ENCODE measurements at regions not wholly inside any gene's neighbourhood (a gene's known extent, or its start where the extent isn't known, plus 50 kb on each side); places are given as distances from the start of the nearest gene placed in this dataset.

DNA sequence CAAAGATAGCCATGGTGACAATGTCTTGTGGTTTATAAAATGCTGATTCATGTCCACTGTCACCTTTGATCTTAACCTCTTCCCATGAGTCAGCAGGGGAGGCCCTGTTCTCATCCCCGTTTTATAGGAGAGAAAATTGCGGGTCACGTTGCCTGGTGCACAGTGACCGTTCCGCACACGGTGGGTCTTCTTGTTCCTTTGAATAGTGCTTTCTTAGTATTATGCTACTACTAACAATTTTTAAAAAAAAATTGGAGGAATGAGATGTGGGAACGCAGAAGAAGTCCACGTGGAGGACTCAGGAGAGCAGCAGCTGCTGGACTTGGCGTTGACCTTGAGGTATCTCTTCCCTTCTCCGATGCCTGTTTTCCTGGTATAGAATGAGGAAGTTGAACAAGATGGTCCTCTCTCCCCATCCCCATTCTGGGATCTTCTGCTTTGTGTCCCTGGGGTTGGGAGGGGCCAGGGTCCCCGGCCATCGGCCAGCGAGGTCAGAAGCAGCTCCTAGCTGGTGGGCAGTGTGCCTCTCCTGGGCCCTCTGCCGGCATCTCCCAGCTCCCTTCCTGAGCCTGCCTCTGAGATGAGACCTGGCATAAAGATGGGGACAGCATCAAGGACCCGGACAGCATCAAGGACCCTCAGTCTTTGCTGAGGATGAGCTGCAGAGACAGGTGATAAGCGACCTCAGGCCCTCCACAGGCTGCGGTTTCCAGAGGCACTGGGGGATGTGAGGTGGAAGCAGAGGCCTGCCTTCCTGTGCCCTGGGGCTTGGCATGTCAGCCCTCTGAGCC lies 143.9 kb downstream of the C9orf50 start:
- H3K36me3 Mint-ChIP-seq, result no peaks in the 10 kb centered on the region
- H3K4me1 Mint-ChIP-seq, result peaks cover 0 to 8% (median 0%) of the 10 kb centered on the region in 3 donors
- CTCF ChIA-PET, result no interaction called here
- no peak overlapping the region for H3K4me3 Mint-ChIP-seq
- H3K9me3 Mint-ChIP-seq, result peaks cover 0 to 2% (median 0%) of the 10 kb centered on the region in 5 donors
- Histone ChIP-seq H3K27ac (ENCODE audit: low read depth, low read length) (peak overlapping the region; percentile 18), H3K27me3 (ENCODE audit: insufficient read depth, low read length, poor library complexity, severe bottlenecking) (no peaks in the 10 kb centered on the region), H3K36me3 (ENCODE audit: insufficient read depth, low read length) (no peaks in the 10 kb centered on the region), H3K9me3 (ENCODE audit: low read length) (no peaks in the 10 kb centered on the region), H3K4me3 (ENCODE audit: low read length) (no peak overlapping the region), H3K4me1 (ENCODE audit: insufficient read depth, low read length) (no peaks in the 10 kb centered on the region)
- DNase-seq, result no peak
- H3K27me3 Mint-ChIP-seq, result peaks cover 0 to 5% of the 10 kb centered on the region in 2 donors
- POLR2A ChIA-PET, result no interaction called here
- no peak overlapping the region for H3K27ac Mint-ChIP-seq

DNA sequence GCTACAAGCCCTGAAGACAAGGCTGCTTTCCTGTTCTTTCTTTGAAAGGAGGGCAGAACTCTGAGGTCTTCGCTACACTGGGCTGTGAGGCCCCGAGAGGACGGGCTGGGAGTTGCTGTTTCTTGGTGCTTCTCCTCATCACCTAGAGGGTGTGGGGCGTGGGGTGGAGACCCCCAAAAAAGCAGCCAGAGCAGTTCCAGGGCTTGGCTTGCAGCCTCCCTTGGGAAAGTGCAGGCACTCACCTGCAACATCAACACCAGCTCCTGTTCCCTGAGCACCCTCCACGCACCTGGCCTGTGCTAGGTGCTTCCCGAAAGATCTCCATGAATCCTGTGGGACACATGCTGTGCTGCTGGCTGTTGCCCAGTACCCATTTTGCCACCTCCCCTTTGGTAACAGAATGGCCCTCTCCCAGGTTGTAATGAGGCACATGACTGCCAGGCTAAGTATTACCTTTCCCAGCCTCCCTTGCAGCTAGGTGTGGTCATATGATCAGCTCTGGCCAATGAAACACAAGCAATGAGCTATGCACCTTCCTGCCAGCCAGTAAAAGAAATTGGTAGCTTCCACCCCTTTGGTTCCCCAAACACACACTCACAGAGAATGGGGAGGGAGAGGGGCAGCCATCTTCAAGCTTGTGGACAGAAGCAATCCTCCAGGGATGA lies 146.0 kb downstream of the C9orf50 start:
- H3K27ac ChIP-seq (ENCODE audit: low read depth, low read length), result no peak overlapping the region
- no peak overlapping the region for H3K4me3 ChIP-seq (ENCODE audit: low read length)
- Mint-ChIP-seq H3K27ac (no peak overlapping the region), H3K9me3 (peaks cover 0 to 2% (median 0%) of the 10 kb centered on the region in 5 donors), H3K27me3 (peaks cover 0 to 5% of the 10 kb centered on the region in 2 donors), H3K4me3 (no peak overlapping the region), H3K4me1 (peaks cover 0 to 4% (median 2%) of the 10 kb centered on the region in 3 donors), H3K36me3 (no peaks in the 10 kb centered on the region)
- H3K9me3 ChIP-seq (ENCODE audit: low read length), result no peaks in the 10 kb centered on the region
- DNase-seq, result no peak
- H3K36me3 ChIP-seq (ENCODE audit: insufficient read depth, low read length), result no peaks in the 10 kb centered on the region
- POLR2A ChIA-PET, result interaction anchor here (0.6 kb wide), 1 partner anchor 132 kb away, joined by 3 read pairs; no protein-coding TSS in a partner anchor
- CTCF ChIA-PET, result interaction anchor here (1.0 kb wide), 1 partner anchor 301 kb away, joined by 4 read pairs; no protein-coding TSS in a partner anchor
- no peaks in the 10 kb centered on the region for H3K27me3 ChIP-seq (ENCODE audit: insufficient read depth, low read length, poor library complexity, severe bottlenecking)
- H3K4me1 ChIP-seq (ENCODE audit: insufficient read depth, low read length), result no peaks in the 10 kb centered on the region

DNA sequence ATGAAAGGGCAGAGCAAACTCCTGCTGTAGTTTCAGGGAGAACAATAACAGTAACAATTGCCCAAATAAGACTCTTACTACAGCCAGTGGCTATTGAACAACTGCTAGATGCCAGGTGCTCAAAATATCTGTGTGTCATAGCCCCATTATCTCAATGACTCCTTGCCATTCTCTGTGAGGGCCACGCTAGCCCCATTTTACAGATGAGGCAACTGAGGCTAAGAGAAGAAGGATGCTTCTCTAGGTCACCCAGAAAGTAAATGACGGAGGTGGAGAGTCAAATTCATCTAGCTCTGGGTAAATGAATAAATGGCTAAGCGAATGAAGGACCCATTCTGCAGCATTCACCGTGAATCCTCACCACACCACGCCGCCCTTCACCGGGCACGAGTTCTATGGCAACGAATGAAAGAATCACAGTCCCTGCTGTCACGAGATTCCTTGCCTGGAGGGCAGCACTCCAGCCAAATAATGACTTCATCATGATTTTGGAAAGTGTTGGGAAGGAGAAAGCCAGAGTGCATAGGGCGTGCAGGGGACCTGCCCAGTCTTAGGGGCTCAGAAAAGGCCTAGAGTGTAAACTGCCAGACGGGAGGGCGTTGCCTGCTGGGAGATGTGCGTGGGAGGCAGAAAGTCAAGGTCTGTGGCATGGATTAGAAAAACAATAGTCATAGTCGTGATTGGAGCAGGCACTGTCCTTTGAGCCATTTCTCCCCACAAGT lies 147.2 kb downstream of the C9orf50 start:
- H3K4me1 ChIP-seq (ENCODE audit: insufficient read depth, low read length), result no peaks in the 10 kb centered on the region
- no peaks in the 10 kb centered on the region for H3K27me3 ChIP-seq (ENCODE audit: insufficient read depth, low read length, poor library complexity, severe bottlenecking)
- H3K4me3 ChIP-seq (ENCODE audit: low read length), result no peak overlapping the region
- Mint-ChIP-seq H3K27ac (no peak overlapping the region), H3K27me3 (peaks cover 0 to 5% of the 10 kb centered on the region in 2 donors), H3K4me1 (peaks cover 0 to 4% (median 2%) of the 10 kb centered on the region in 3 donors), H3K36me3 (no peaks in the 10 kb centered on the region), H3K9me3 (peaks cover 0 to 2% (median 0%) of the 10 kb centered on the region in 5 donors), H3K4me3 (no peak overlapping the region)
- no peaks in the 10 kb centered on the region for H3K36me3 ChIP-seq (ENCODE audit: insufficient read depth, low read length)
- ChIA-PET POLR2A (no interaction called here), CTCF (no interaction called here)
- DNase-seq, result no peak
- no peaks in the 10 kb centered on the region for H3K9me3 ChIP-seq (ENCODE audit: low read length)
- no peak overlapping the region for H3K27ac ChIP-seq (ENCODE audit: low read depth, low read length)

DNA sequence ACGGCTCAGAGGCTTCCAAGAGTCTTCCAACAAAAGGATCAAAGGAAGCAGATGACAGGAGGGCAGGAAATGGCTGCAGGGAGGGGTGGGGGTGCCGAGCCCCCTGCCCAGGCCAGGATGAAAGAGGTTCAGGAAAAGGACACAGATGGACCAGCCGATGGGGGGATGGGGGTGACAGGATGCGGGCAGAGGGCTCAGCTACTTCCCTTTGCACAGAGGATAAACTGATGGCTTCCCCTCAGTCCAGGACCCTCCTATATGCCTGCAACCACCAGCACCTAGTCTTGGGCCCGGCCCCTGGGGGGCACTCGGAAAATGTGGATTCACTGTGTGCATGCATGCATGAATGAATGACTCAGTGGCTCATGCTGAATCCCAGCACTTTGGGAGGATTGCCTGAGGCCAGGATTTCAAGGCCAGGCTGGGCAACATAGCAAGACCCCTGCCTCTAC lies 148.2 kb downstream of the C9orf50 start:
- POLR2A ChIA-PET, result no interaction called here
- Mint-ChIP-seq H3K4me3 (no peak overlapping the region), H3K4me1 (peaks cover 0 to 4% (median 2%) of the 10 kb centered on the region in 3 donors), H3K27ac (no peak overlapping the region), H3K9me3 (peaks cover 0 to 2% (median 0%) of the 10 kb centered on the region in 5 donors), H3K27me3 (peaks cover 0 to 5% of the 10 kb centered on the region in 2 donors), H3K36me3 (no peaks in the 10 kb centered on the region)
- no peaks in the 10 kb centered on the region for H3K4me1 ChIP-seq (ENCODE audit: insufficient read depth, low read length)
- H3K9me3 ChIP-seq (ENCODE audit: low read length), result no peaks in the 10 kb centered on the region
- no peaks in the 10 kb centered on the region for H3K27me3 ChIP-seq (ENCODE audit: insufficient read depth, low read length, poor library complexity, severe bottlenecking)
- no peak for DNase-seq
- no peak overlapping the region for H3K27ac ChIP-seq (ENCODE audit: low read depth, low read length)
- CTCF ChIA-PET, result no interaction called here
- H3K4me3 ChIP-seq (ENCODE audit: low read length), result no peak overlapping the region
- H3K36me3 ChIP-seq (ENCODE audit: insufficient read depth, low read length), result no peaks in the 10 kb centered on the region

GRCh38 chr9:129471201-129472019 lies 149.5 kb downstream of the C9orf50 start:
- DNase-seq, result no peak
- Histone ChIP-seq H3K9me3 (ENCODE audit: low read length) (no peaks in the 10 kb centered on the region), H3K27ac (ENCODE audit: low read depth, low read length) (no peak overlapping the region), H3K36me3 (ENCODE audit: insufficient read depth, low read length) (no peaks in the 10 kb centered on the region), H3K4me1 (ENCODE audit: insufficient read depth, low read length) (no peaks in the 10 kb centered on the region), H3K27me3 (ENCODE audit: insufficient read depth, low read length, poor library complexity, severe bottlenecking) (no peaks in the 10 kb centered on the region), H3K4me3 (ENCODE audit: low read length) (no peak overlapping the region)
- Mint-ChIP-seq H3K4me3 (no peak overlapping the region), H3K36me3 (no peaks in the 10 kb centered on the region), H3K27me3 (peaks cover 0 to 5% of the 10 kb centered on the region in 2 donors), H3K4me1 (peaks cover 0 to 4% (median 2%) of the 10 kb centered on the region in 3 donors), H3K9me3 (peaks cover 0 to 2% (median 0%) of the 10 kb centered on the region in 5 donors), H3K27ac (peak overlapping the region in 1 of 8 donors; percentile 82)
- ChIA-PET POLR2A (no interaction called here), CTCF (no interaction called here)

- ChIA-PET POLR2A (no interaction called here), CTCF (no interaction called here)
- no peak overlapping the region for H3K27ac ChIP-seq (ENCODE audit: low read depth, low read length)
- peaks cover 0 to 2% (median 0%) of the 10 kb centered on the region in 5 donors for H3K9me3 Mint-ChIP-seq
- peak overlapping the region in 1 of 8 donors; percentile 51 for H3K27ac Mint-ChIP-seq
- no peaks in the 10 kb centered on the region for H3K9me3 ChIP-seq (ENCODE audit: low read length)
- DNase-seq, result no peak
- H3K27me3 Mint-ChIP-seq, result peaks cover 0 to 3% of the 10 kb centered on the region in 2 donors
- H3K4me1 ChIP-seq (ENCODE audit: insufficient read depth, low read length), result no peaks in the 10 kb centered on the region
- H3K4me3 ChIP-seq (ENCODE audit: low read length), result no peak overlapping the region
- H3K36me3 ChIP-seq (ENCODE audit: insufficient read depth, low read length), result no peaks in the 10 kb centered on the region
- H3K4me3 Mint-ChIP-seq, result no peak overlapping the region
- H3K4me1 Mint-ChIP-seq, result peaks cover 4 to 8% (median 6%) of the 10 kb centered on the region in 3 donors
- H3K27me3 ChIP-seq (ENCODE audit: insufficient read depth, low read length, poor library complexity, severe bottlenecking), result no peaks in the 10 kb centered on the region
- H3K36me3 Mint-ChIP-seq, result no peaks in the 10 kb centered on the region
These were observed 150.9 kb downstream of the C9orf50 start for GRCh38 chr9:129469988-129470316.

DNA sequence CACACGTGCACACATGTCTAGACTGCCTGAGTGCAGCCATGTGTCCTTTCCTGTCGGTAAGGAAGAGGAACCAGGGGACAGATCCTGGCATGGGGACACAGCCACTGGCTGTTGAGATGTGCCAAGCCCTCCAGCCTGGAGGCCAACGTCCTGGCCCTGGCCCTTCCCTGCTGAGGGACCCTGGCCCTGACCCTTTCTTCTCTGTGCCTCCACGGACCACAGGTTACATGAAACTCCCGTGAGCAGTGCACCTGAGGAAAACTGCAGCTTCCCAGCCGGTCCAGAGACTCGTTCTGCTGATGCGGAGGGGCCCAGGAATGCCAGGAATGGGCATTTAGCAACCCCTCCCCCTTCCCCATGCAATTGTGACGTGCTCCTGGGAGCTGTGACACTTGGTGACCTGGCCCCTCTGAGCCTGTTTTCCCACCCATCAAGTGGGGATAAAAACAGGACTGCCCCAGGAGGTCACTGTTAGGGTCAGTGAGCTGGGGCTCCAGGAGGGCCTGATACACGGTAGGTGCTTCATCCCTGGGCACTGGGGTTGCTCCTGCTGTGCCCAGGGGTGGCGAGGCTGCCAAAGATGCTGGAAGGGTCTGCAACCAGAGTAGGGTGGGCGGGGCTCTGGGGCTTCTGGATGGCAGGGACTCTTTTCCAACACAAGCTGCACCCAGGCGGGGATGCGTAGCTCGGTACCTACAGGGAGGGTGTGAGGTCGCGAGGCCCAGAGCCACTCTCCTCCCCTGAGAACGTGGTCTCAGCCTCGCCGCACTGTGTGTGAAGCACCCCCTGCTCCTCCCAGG lies 151.5 kb downstream of the C9orf50 start:
- H3K9me3 ChIP-seq (ENCODE audit: low read length), result no peaks in the 10 kb centered on the region
- Mint-ChIP-seq H3K27me3 (peaks cover 0 to 3% of the 10 kb centered on the region in 2 donors), H3K27ac (no peak overlapping the region), H3K4me3 (no peak overlapping the region), H3K36me3 (no peaks in the 10 kb centered on the region), H3K9me3 (peaks cover 0 to 2% (median 0%) of the 10 kb centered on the region in 5 donors), H3K4me1 (peaks cover 4 to 12% (median 7%) of the 10 kb centered on the region in 3 donors)
- H3K4me3 ChIP-seq (ENCODE audit: low read length), result no peak overlapping the region
- no peak for DNase-seq
- H3K36me3 ChIP-seq (ENCODE audit: insufficient read depth, low read length), result no peaks in the 10 kb centered on the region
- ChIA-PET POLR2A (no interaction called here), CTCF (no interaction called here)
- H3K27me3 ChIP-seq (ENCODE audit: insufficient read depth, low read length, poor library complexity, severe bottlenecking), result no peaks in the 10 kb centered on the region
- H3K27ac ChIP-seq (ENCODE audit: low read depth, low read length), result no peak overlapping the region
- H3K4me1 ChIP-seq (ENCODE audit: insufficient read depth, low read length), result no peaks in the 10 kb centered on the region
